Left kidney (tissue), 1 donor: ENCODE measurements at regions not wholly inside any gene's neighbourhood (a gene's known extent, or its start where the extent isn't known, plus 50 kb on each side); places are given as distances from the start of the nearest gene placed in this dataset.

ENCODE experiments used
- DNase-seq: peaks from one replicate; pipeline ENCODE4 v3.0.0-alpha.2; 2013

DNA sequence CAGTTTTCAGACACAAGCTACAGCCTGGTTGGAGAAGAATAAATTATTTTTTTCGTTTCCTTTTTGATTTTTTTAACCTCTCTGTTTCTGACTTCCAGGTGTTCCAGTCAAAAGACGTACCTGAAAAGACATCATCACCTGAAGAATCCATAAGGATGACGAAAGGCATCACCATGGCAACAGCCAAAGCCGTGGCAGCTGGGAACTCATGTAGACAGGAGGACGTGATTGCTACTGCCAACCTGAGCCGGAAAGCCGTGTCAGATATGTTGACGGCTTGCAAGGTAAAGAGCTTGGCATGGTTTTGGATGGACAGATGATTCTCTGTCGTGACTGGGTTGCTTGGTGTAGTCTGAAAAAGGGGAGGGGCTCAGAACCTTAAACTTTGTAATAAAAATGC is 237.0 kb upstream of the TPM1 start:
- no peak for DNase-seq

- DNase-seq: no peak
Measured at GRCh38 chr15:62807539-62808130, 234.9 kb upstream of the TPM1 start.

GRCh38 chr15:62809115-62809967 is 233.2 kb upstream of the TPM1 start:
- DNase-seq: no peak

DNA sequence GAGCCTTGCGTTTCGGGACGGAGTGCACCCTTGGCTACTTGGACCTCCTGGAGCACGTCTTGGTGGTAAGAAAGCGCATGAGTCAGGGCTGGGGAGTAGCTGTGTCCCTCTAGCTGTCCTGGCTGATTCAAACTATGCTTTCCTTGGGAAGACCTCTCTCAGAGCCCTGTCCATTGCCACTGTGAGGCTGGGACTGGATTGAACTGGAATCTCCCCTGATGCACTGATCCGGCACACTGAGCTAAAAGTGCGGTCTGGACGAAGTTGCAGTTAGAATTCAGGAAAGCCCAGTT is 232.6 kb upstream of the TPM1 start:
- DNase-seq: no peak

DNA sequence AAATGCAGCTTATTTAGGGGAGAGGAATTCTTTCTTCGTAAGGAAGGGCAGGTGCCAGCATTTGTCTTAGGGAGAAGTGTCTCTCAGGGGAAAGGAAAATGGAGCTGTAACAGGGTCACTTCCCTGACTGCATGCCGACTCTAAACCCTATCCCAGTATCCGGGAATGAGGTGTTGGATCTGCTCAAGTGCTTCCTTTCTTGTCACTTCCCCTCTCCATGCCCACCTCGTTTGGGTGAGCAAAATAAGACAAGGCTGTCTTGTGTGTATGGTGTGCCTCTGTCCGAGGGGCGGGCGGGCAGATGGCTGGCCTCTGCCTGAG is 230.1 kb upstream of the TPM1 start:
- DNase-seq: no peak

GRCh38 chr15:62816342-62817069 is 226.0 kb upstream of the TPM1 start:
- no peak for DNase-seq

DNA sequence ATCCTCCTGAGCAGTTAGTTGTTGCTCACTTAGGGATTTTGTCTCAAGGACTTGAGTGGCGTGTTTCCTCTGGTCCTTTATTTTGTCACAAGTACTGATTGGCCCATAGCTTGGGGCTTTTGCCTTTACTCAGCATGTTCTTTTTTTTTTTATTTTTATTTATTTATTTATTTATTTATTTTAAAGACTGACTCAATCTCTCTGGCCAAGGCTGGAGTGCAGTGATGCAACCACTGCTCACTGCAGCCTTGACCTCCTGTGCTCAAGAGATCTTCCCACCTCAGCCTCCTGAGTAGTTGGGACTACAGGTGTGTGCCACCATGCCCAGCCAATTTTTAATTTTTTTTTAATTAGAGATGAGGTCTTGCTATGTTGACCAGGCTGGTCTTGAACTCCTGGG is 223.9 kb upstream of the TPM1 start:
- no peak for DNase-seq

DNA sequence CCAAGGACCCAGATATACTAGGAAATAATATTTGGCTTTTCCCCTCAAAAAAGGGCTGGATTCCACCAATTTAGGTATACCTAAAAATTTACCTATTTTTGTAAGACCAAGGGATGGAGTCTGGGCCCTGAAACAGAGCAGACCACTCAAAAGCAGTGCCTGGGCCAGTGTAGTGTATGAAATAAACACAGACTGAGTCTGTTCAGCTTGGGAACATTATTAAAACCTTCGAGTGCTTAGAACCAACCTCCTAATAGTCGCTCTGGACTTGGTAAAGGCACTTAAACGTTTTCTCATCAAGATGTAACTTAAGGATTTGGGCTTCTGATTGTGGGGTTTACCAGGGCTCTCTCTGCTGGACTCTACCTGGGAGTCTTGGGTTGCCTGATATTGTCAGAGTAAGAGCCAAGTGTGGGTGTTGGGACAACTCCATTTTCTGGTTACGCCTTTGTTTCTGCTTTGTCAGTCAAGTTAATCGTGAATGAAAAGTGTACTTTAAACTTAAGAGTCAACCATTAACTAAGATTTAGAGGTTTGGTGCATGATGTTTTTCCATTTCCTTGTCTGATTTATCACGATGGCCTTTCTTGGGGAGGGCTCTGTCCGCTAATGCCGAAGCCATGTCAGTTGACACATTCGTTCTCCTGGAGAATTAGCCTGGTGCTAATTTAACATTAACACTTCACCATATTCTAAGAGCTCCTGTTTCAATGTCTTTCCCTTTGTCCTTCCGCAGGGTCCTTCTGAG is 221.0 kb upstream of the TPM1 start:
- DNase-seq: peak; percentile 61

GRCh38 chr15:62822228-62822627 is 220.3 kb upstream of the TPM1 start:
- DNase-seq: no peak

DNA sequence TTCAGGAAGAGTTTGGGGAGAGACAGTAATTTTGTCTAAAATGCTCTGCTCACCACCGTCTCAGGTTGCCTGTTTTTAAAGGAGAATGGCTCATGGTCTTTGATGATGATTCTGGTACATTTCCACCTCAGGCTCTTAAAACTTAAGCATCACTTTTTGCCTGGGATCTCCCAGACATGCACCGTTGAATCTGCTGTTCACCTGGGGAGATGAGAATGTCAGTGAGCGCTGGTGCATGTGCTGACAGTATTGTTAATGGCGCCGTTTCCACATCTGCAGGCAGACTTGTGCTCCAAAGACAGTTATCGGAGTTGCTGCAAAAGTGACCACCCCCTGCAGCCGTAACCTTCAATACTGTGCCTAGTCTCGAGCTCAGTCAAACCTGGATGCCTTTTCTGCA is 219.0 kb upstream of the TPM1 start:
- DNase-seq: no peak

GRCh38 chr15:62824111-62825015 is 218.2 kb upstream of the TPM1 start:
- no peak for DNase-seq

GRCh38 chr15:62825191-62825590 is 217.4 kb upstream of the TPM1 start:
- DNase-seq: no peak

GRCh38 chr15:62826561-62826960 is 216.0 kb upstream of the TPM1 start:
- no peak for DNase-seq

DNA sequence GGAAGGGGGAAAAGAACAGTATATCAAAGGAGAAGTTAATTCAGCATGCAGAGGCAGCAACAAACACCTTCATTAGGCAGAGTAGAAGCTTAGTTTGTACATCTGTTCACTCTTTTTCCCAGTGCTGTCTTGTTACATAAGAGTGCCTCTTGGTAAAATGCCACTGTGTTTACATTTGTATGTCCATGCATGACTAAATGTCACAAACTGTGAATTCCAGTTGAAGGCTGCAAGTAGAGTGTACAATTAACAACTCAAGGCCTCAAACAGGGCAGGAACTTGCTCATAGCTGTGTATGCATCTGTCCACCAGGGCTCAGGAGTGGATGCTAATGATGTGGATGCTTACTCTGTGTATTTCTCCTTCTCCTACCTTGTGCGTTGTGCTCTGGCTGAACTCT is 214.2 kb upstream of the TPM1 start:
- DNase-seq: no peak

DNA sequence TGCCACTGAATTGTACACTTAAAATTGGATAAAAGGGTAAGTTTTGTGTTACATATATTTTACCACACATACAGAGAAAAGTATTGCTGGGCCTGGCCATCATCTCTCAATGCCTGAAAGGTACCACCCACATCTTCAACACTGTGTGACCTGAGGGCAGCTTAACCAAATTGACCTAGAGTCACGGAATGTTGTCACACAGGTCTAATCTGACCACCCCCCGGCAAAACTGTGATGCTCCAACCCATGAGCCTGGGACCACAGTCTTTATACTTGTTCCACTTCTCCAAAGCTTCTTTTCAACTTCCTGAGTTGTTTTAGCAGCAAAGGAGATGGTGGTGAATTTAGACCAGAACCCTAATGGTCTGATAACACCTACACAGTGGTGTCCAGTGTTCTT is 210.3 kb upstream of the TPM1 start:
- no peak for DNase-seq

DNA sequence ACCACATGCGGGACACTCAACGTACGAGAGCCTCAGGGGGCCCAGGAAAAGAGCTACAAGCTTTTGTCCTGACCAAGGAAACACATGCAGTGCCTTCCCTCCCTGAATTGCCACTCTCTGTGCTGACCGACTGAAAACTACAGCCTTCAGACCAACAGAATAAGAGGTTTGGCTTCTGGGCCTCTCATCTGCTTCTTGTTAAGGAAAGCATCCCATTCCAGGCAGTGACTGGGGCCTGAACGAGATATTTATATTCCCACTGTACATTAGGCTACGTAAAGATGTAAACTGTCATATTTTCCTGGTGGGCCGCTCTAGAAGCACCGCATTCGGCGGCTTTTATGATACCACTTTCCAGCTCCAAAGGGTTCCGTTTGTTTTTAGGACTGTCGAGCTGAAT is 208.9 kb upstream of the TPM1 start:
- no peak for DNase-seq

- DNase-seq: no peak
Measured at GRCh38 chr15:62834686-62835329, 207.7 kb upstream of the TPM1 start.

- no peak for DNase-seq
Measured at GRCh38 chr15:62835351-62835750, 207.2 kb upstream of the TPM1 start.

- DNase-seq: no peak
Measured at GRCh38 chr15:62835762-62836161, 206.8 kb upstream of the TPM1 start.

GRCh38 chr15:62840526-62841268 is 201.8 kb upstream of the TPM1 start:
- DNase-seq: no peak

GRCh38 chr15:62841269-62841628 is 201.3 kb upstream of the TPM1 start:
- DNase-seq: no peak
